Lung (tissue), 11 donors: ENCODE measurements at regions not wholly inside any gene's neighbourhood (a gene's known extent, or its start where the extent isn't known, plus 50 kb on each side); places are given as distances from the start of the nearest gene placed in this dataset.

Experiments
- ATAC-seq: fragments of 200-7000 bp; cut with Tn5 transposase; one replicate; pipeline ENCODE4 v1.9.1; 2020; ENCODE audit warnings: moderate number of reproducible peaks; ENCODE audit not compliant: insufficient read depth, low FRiP score
- DNase-seq, 3 donors: peaks; one replicate each; pipeline ENCODE4 v3.0.0-alpha.2; 2013 to 2017
- H3K27ac ChIP-seq, 2 donors: one replicate each; pipeline ENCODE4 v1.5.1; 2013; ENCODE audit warnings: mild to moderate bottlenecking in 2 of 2, moderate library complexity in 2 of 2, control low read depth in 1 of 2, inconsistent platforms in 1 of 2, low read depth in 1 of 2, low read length in 1 of 2
- H3K27me3 ChIP-seq, 3 donors: one replicate each; pipeline ENCODE4 v1.5.1; 2013; ENCODE audit warnings: low read length in 2 of 3; ENCODE audit not compliant: control insufficient read depth in 3 of 3, insufficient read depth in 3 of 3
- H3K36me3 ChIP-seq, 4 donors: one replicate each; pipeline ENCODE4 v1.5.1; 2013; ENCODE audit warnings: low read length in 4 of 4, mild to moderate bottlenecking in 1 of 4, moderate library complexity in 1 of 4; ENCODE audit not compliant: control insufficient read depth in 4 of 4, insufficient read depth in 4 of 4
- H3K4me1 ChIP-seq, 5 donors: one replicate each; pipeline ENCODE4 v1.5.1; 2013; ENCODE audit warnings: low read length in 5 of 5, mild to moderate bottlenecking in 2 of 5, moderate library complexity in 1 of 5; ENCODE audit not compliant: control insufficient read depth in 5 of 5, insufficient read depth in 5 of 5
- H3K4me3 ChIP-seq: one replicate; pipeline ENCODE4 v1.5.1; 2013; ENCODE audit warnings: mild to moderate bottlenecking, control low read depth, moderate library complexity
- H3K9ac ChIP-seq, 2 donors: one replicate each; pipeline ENCODE4 v1.5.1; 2013; ENCODE audit warnings: low read length in 2 of 2, control low read depth in 1 of 2; ENCODE audit not compliant: insufficient read depth in 1 of 2
- H3K9me3 ChIP-seq, 4 donors: one replicate each; pipeline ENCODE4 v1.5.1; 2013; ENCODE audit warnings: low read length in 3 of 4, mild to moderate bottlenecking in 1 of 4, moderate library complexity in 1 of 4; ENCODE audit not compliant: control insufficient read depth in 4 of 4, insufficient read depth in 3 of 4
- WGBS, 2 donors: extraction: QIAGEN DNeasy Blood & Tissue Kit; methylation state at CpG; one replicate each; pipeline ENCODE4 v1.1.7; 2013; 5-methylcytosine and 5-hydroxymethylcytosine counted together
- TF ChIP-seq, protein P1 (sequence below): IDR thresholded peaks from 2 replicates; pipeline ENCODE4 v1.5.1; 2012; ENCODE audit warnings: mild to moderate bottlenecking; ENCODE audit errors: control extremely low read depth, extremely low read depth
- donor health status: control.
- donor health status: control.
- donor health status: Bipolar disorder and iron deficiency.
- donor health status: healthy.
- donor health status: DM: yes; HTN: yes; CAD: no.

DNA sequence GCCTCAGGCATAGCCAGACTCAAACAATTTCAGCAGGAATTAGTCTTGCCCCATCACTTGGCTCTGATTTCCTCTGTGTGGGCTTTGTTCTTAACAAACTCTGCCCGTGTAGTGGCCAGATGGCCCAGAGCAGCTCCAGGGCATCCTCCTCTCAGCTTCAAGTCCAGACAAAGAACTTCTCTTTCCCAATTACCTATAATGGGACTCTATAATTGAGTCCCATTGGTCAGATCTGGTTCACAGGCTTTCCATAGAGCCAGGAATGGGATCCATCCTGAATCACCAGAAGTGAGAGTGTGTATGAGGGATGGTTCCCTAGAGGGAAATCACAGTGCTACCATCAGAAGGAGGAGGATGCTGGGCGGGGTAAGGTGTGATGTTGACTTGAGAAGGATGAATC, 515.8 kb downstream of the KIF4B start:
- Histone ChIP-seq H3K27me3 (no peaks in the 10 kb centered on the region), H3K4me3 (no peak overlapping the region), H3K36me3 (no peaks in the 10 kb centered on the region), H3K9me3 (no peaks in the 10 kb centered on the region), H3K4me1 (no peaks in the 10 kb centered on the region), H3K9ac (no peak overlapping the region), H3K27ac (no peak overlapping the region)
- ATAC-seq (no peak), DNase-seq (no peak)
- WGBS, 2 donors, result 67 to 74% methylated on average over 2 of the region's 2 CpGs
- TF ChIP-seq, protein P1, sequence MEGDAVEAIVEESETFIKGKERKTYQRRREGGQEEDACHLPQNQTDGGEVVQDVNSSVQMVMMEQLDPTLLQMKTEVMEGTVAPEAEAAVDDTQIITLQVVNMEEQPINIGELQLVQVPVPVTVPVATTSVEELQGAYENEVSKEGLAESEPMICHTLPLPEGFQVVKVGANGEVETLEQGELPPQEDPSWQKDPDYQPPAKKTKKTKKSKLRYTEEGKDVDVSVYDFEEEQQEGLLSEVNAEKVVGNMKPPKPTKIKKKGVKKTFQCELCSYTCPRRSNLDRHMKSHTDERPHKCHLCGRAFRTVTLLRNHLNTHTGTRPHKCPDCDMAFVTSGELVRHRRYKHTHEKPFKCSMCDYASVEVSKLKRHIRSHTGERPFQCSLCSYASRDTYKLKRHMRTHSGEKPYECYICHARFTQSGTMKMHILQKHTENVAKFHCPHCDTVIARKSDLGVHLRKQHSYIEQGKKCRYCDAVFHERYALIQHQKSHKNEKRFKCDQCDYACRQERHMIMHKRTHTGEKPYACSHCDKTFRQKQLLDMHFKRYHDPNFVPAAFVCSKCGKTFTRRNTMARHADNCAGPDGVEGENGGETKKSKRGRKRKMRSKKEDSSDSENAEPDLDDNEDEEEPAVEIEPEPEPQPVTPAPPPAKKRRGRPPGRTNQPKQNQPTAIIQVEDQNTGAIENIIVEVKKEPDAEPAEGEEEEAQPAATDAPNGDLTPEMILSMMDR, result no peak

DNA sequence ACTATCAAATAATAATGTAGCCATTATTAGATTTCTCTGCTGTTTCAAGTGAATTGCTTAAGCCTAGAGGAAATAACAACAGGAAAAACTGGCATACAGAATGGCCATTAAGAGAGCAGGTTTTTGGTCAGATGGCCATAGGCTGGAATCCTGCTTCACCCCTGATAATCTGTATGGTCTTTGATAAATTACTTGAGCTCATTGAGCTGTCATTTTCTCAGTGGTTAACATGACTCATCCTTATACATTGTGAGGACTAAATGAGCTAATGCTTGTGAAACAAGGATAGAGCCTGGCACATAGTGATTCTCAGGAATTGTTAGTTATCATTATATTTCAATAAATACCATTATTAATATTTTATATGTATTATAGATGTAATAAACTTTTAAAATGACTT, 516.5 kb downstream of the KIF4B start:
- Histone ChIP-seq H3K9ac (no peak overlapping the region), H3K36me3 (no peaks in the 10 kb centered on the region), H3K4me3 (no peak overlapping the region), H3K27ac (no peak overlapping the region), H3K4me1 (no peaks in the 10 kb centered on the region), H3K9me3 (no peaks in the 10 kb centered on the region), H3K27me3 (no peaks in the 10 kb centered on the region)
- TF ChIP-seq, protein P1, result no peak
- ATAC-seq (no peak), DNase-seq (no peak)

DNA sequence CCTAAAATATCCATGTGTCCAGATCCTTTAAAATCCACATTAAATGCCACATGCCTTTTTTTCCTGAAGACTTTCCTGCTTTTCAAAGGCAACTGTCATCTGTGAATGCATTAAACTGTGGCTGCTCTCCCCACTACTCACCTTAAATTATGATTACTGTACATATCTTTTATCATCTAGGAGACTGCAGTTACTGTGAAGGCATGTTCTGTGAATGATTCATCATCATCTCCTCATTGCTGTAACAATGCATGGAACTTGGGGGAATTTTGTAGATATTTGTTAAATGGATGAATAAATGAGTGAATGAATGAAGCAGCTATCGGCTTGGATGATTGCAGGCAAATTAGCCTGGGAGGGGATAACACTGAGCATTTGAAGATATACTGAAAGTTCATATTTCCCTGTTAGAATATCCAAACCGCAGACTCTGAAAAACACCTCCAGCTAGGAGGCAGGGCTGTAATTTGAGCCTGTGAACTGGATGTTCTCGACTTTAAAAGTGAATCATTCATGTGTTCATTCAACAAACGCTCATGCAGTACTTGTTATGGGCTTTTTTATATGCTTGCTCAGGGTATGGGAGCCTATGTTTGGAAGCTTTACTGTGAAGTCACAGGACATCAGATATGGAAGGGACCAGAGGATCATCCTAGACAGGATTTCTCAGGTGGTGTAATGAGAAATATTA, 519.2 kb downstream of the KIF4B start:
- TF ChIP-seq, protein P1, result no peak
- H3K36me3 ChIP-seq, result no peaks in the 10 kb centered on the region
- 71 to 74% methylated on average over 4 of the region's 4 CpGs for WGBS, 2 donors
- DNase-seq (no peak), ATAC-seq (no peak)
- no peak overlapping the region for H3K27ac ChIP-seq
- no peaks in the 10 kb centered on the region for H3K27me3 ChIP-seq
- no peak overlapping the region for H3K9ac ChIP-seq
- no peaks in the 10 kb centered on the region for H3K9me3 ChIP-seq
- H3K4me3 ChIP-seq, result no peak overlapping the region
- no peaks in the 10 kb centered on the region for H3K4me1 ChIP-seq
